ENCODE measurements at regions not wholly inside any gene's neighbourhood (a gene's known extent, or its start where the extent isn't known, plus 50 kb on each side); places are given as distances from the start of the nearest gene placed in this dataset.

- H3K27me3 ChIP-seq, result no peaks in the 10 kb centered on the region
- TF ChIP-seq CTCF (IDR thresholded peaks at IDR 0.05) (no peak), POLR2A (IDR thresholded peaks at IDR 0.05) (no peak), POLR2AphosphoS5 (IDR thresholded peaks at IDR 0.05) (no peak), EP300 (IDR thresholded peaks at IDR 0.05) (no peak)
- H3K9me3 ChIP-seq, result no peaks in the 10 kb centered on the region
- no peak for ATAC-seq
- H3K27ac ChIP-seq, result no peak overlapping the region
- H3K36me3 ChIP-seq, result no peaks in the 10 kb centered on the region
- 57 to 77% methylated on average over 5 of the region's 5 CpGs for WGBS, 2 donors (ENCODE audit: low coverage in 1 of 2)
- H3K4me3 ChIP-seq, result no peak overlapping the region
- peaks cover 0 to 48% (median 12%) of the 10 kb centered on the region in 3 donors for H3K4me1 ChIP-seq
Measured at GRCh38 chr13:59534806-59535205, 628.9 kb downstream of the DIAPH3 start.

- Histone ChIP-seq H3K36me3 (no peaks in the 10 kb centered on the region), H3K4me1 (peaks cover 0 to 22% (median 2%) of the 10 kb centered on the region in 3 donors), H3K9me3 (no peaks in the 10 kb centered on the region), H3K27ac (no peak overlapping the region), H3K27me3 (no peaks in the 10 kb centered on the region), H3K4me3 (no peak overlapping the region)
- TF ChIP-seq POLR2AphosphoS5 (IDR thresholded peaks at IDR 0.05), result no peak
- no peak for TF ChIP-seq POLR2A (IDR thresholded peaks at IDR 0.05)
- no peak for TF ChIP-seq EP300 (IDR thresholded peaks at IDR 0.05)
- no peak for TF ChIP-seq CTCF (IDR thresholded peaks at IDR 0.05)
- no CpG with 5 or more reads among the region's 3 CpGs for WGBS, 2 donors (ENCODE audit: low coverage in 1 of 2)
- no peak for ATAC-seq
Measured at GRCh38 chr13:59537500-59537899, 626.2 kb downstream of the DIAPH3 start.

GRCh38 chr13:59538512-59538911, 625.2 kb downstream of the DIAPH3 start:
- Histone ChIP-seq H3K9me3 (no peaks in the 10 kb centered on the region), H3K27ac (no peak overlapping the region), H3K36me3 (no peaks in the 10 kb centered on the region), H3K4me1 (peaks cover 0 to 12% (median 2%) of the 10 kb centered on the region in 3 donors), H3K4me3 (no peak overlapping the region), H3K27me3 (no peaks in the 10 kb centered on the region)
- no peak for ATAC-seq
- TF ChIP-seq POLR2AphosphoS5 (IDR thresholded peaks at IDR 0.05) (no peak), EP300 (IDR thresholded peaks at IDR 0.05) (no peak), POLR2A (IDR thresholded peaks at IDR 0.05) (no peak), CTCF (IDR thresholded peaks at IDR 0.05) (no peak)
- 80% methylated on average over 2 of the region's 3 CpGs; no CpG with 5 or more reads in 1 of the 2 donors for WGBS, 2 donors (ENCODE audit: low coverage in 1 of 2)

GRCh38 chr13:59542303-59542702, 621.4 kb downstream of the DIAPH3 start:
- Histone ChIP-seq H3K36me3 (no peaks in the 10 kb centered on the region), H3K27ac (no peak overlapping the region), H3K4me1 (no peaks in the 10 kb centered on the region), H3K9me3 (no peaks in the 10 kb centered on the region), H3K4me3 (no peak overlapping the region), H3K27me3 (no peaks in the 10 kb centered on the region)
- TF ChIP-seq EP300 (IDR thresholded peaks at IDR 0.05), result no peak
- no peak for TF ChIP-seq POLR2AphosphoS5 (IDR thresholded peaks at IDR 0.05)
- no peak for TF ChIP-seq POLR2A (IDR thresholded peaks at IDR 0.05)
- no peak for TF ChIP-seq CTCF (IDR thresholded peaks at IDR 0.05)
- ATAC-seq, result no peak

GRCh38 chr13:59543418-59543817, 620.3 kb downstream of the DIAPH3 start:
- TF ChIP-seq POLR2AphosphoS5 (IDR thresholded peaks at IDR 0.05) (no peak), EP300 (IDR thresholded peaks at IDR 0.05) (no peak), CTCF (IDR thresholded peaks at IDR 0.05) (no peak)
- Histone ChIP-seq H3K4me1 (no peaks in the 10 kb centered on the region), H3K27me3 (no peaks in the 10 kb centered on the region), H3K27ac (no peak overlapping the region), H3K36me3 (no peaks in the 10 kb centered on the region), H3K9me3 (no peaks in the 10 kb centered on the region), H3K4me3 (no peak overlapping the region)
- 92 to 100% methylated on average over 1 of the region's 1 CpG for WGBS, 2 donors (ENCODE audit: low coverage in 1 of 2)
- no peak for ATAC-seq

All from gastroesophageal sphincter (tissue), 4 donors.